Right lobe of liver (tissue), 6 donors: ENCODE measurements at regions not wholly inside any gene's neighbourhood (a gene's known extent, or its start where the extent isn't known, plus 50 kb on each side); places are given as distances from the start of the nearest gene placed in this dataset.

Source experiments
- ATAC-seq, 4 donors: fragments of 200-7000 bp; cut with Tn5 transposase; one replicate each; pipeline ENCODE4 v1.9.1; 2020; ENCODE audit warnings: mild to moderate bottlenecking in 4 of 4, moderate library complexity in 4 of 4
- DNase-seq, 3 donors: peaks; one replicate each; pipeline ENCODE4 v3.0.0-alpha.2; 2020
- H3K27ac ChIP-seq, 3 donors: fragments of 200-600 bp; one replicate each; pipeline ENCODE4 v1.8.0; 2022
- H3K27me3 ChIP-seq, 2 donors: fragments of 200-600 bp; one replicate each; pipeline ENCODE4 v1.8.0; 2022
- H3K36me3 ChIP-seq, 4 donors: fragments of 200-600 bp; sonication (generic) in 1 of 4; one replicate each; pipeline versions ENCODE4 v1.5.1 to v1.8.0; 2017 to 2022; ENCODE audit warnings: control low read depth in 1 of 4
- H3K4me1 ChIP-seq, 4 donors: fragments of 200-600 bp; sonication (generic) in 1 of 4; one replicate each; pipeline versions ENCODE4 v1.5.1 to v1.8.0; 2017 to 2022; ENCODE audit warnings: control low read depth in 1 of 4
- H3K4me3 ChIP-seq, 3 donors: fragments of 200-600 bp; one replicate each; pipeline ENCODE4 v1.8.0; 2022
- H3K9me3 ChIP-seq, 4 donors: fragments of 200-600 bp; sonication (generic) in 1 of 4; one replicate each; pipeline versions ENCODE4 v1.5.1 to v1.8.0; 2017 to 2022; ENCODE audit warnings: control low read depth in 1 of 4
- POLR2A ChIP-seq: fragments of 450-650 bp; IDR thresholded peaks from one replicate; pipeline ENCODE4 v1.6.1; 2017; ENCODE audit warnings: antibody characterized with exemption, mild to moderate bottlenecking
- WGBS: methylation state at CpG from one replicate; pipeline ENCODE4 v1.1.6; 2018; ENCODE audit warnings: low coverage, low lambda C conversion rate; ENCODE audit not compliant: insufficient coverage; ENCODE audit errors: missing lambda C conversion rate; 5-methylcytosine and 5-hydroxymethylcytosine counted together
- intact Hi-C, 2 donors: fragments of 100-400 bp; cut with DNase I; formaldehyde crosslinking; loops; one replicate each; pipeline versions ENCODE4 v1.11.2 to v1.14.1; 2022
- TF ChIP-seq, protein P1 (sequence below), 4 donors: fragments of 200-600 bp in 3 of 4; fragments of 450-650 bp in 1 of 4; IDR thresholded peaks; one replicate each; pipeline versions ENCODE4 v1.5.1 to v1.8.0; 2016 to 2022; ENCODE audit warnings: antibody characterized with exemption in 4 of 4, mild to moderate bottlenecking in 2 of 4
- donor health status: DM: no; HTN: yes; CAD: no.
- donor health status: DM: no; HTN: no; CAD: no.
- donor health status: DM: no; HTN: no; CAD: no.
- donor health status: DM: no; HTN: yes; CAD: no.
- donor health status: DM: no; HTN: yes; CAD: no.

GRCh38 chr22:48588878-48589450, 1238.7 kb downstream of the BRD1 start:
- Histone ChIP-seq H3K9me3 (no peaks in the 10 kb centered on the region), H3K27ac (no peak overlapping the region), H3K27me3 (no peaks in the 10 kb centered on the region), H3K36me3 (no peaks in the 10 kb centered on the region), H3K4me1 (no peaks in the 10 kb centered on the region), H3K4me3 (no peak overlapping the region)
- intact Hi-C loops = no loop called here
- TF ChIP-seq POLR2A = no peak
- TF ChIP-seq, protein P1, sequence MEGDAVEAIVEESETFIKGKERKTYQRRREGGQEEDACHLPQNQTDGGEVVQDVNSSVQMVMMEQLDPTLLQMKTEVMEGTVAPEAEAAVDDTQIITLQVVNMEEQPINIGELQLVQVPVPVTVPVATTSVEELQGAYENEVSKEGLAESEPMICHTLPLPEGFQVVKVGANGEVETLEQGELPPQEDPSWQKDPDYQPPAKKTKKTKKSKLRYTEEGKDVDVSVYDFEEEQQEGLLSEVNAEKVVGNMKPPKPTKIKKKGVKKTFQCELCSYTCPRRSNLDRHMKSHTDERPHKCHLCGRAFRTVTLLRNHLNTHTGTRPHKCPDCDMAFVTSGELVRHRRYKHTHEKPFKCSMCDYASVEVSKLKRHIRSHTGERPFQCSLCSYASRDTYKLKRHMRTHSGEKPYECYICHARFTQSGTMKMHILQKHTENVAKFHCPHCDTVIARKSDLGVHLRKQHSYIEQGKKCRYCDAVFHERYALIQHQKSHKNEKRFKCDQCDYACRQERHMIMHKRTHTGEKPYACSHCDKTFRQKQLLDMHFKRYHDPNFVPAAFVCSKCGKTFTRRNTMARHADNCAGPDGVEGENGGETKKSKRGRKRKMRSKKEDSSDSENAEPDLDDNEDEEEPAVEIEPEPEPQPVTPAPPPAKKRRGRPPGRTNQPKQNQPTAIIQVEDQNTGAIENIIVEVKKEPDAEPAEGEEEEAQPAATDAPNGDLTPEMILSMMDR (IDR thresholded peaks at IDR 0.05) = no peak
- DNase-seq = no peak
- ATAC-seq = no peak
- 69% methylated on average over 7 of the region's 9 CpGs for WGBS

GRCh38 chr22:48588151-48588877, 1239.4 kb downstream of the BRD1 start:
- no peaks in the 10 kb centered on the region for H3K27me3 ChIP-seq
- H3K4me3 ChIP-seq = no peak overlapping the region
- no peak for ATAC-seq
- no peak for DNase-seq
- no peaks in the 10 kb centered on the region for H3K4me1 ChIP-seq
- no peaks in the 10 kb centered on the region for H3K9me3 ChIP-seq
- TF ChIP-seq, protein P1 (IDR thresholded peaks at IDR 0.05) = no peak
- no peak for TF ChIP-seq POLR2A
- 62% methylated on average over 6 of the region's 23 CpGs for WGBS
- intact Hi-C loops = no loop called here
- H3K27ac ChIP-seq = no peak overlapping the region
- H3K36me3 ChIP-seq = no peaks in the 10 kb centered on the region

DNA sequence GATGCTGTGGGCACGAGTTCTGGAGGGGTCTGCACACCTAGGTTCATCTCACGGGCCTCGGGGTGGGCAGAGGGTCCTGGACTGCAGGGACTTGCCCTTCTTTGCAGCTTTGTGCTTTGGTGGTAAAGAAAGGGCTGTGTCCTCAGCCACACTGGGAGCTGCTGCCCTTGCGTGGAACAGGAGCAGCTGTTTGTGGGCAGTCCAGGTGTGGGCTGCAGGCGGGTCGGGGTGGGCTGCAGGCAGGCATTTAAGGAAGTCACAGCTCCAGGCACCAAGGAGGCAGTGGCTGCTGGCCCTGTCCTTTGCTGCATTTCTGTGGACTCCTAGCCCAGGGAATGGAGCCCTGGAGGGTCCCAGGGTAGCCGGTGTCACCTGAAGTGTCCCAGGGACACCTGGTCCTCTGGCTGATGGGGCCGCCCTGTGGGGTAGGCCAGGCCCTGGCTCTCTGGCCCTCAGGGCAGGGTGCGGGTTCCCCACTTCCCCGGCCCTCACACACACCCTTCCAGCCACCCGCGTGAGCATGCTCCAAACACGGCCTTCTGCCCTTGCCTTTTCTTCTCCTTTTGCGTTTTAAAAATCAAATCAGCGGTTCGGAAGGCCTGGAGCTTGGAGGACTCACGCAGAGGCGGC, 1240.3 kb downstream of the BRD1 start:
- no peak for DNase-seq
- WGBS = 56% methylated on average over 10 of the region's 18 CpGs

DNA sequence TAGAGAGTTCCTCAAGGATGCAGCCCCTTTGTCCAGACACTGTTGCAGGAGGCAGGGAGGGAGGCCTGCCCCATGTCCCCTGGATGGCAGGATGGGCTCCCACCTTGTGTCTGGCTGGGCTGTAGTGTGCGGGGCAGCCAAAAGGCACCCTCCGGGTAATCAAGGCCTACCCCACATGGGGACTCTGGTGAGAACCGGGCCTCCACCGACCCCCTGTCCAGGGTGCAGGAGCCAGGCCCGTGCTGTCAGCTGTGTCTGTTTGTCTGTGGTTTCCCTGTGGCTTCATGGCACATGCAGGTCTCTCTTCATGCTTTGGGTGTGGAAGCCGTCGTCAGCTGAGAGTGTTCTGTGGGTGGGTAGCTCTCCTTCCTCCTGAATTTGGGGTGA, 1240.9 kb downstream of the BRD1 start:
- no CpG with 5 or more reads among the region's 7 CpGs for WGBS
- DNase-seq (no peak), ATAC-seq (no peak)
- Histone ChIP-seq H3K27me3 (no peaks in the 10 kb centered on the region), H3K9me3 (no peaks in the 10 kb centered on the region), H3K36me3 (no peaks in the 10 kb centered on the region), H3K27ac (no peak overlapping the region), H3K4me3 (no peak overlapping the region), H3K4me1 (no peaks in the 10 kb centered on the region)
- intact Hi-C loops = no loop called here
- no peak for TF ChIP-seq POLR2A
- TF ChIP-seq, protein P1 (IDR thresholded peaks at IDR 0.05) = no peak

More for the DNA sequence above, 1240.3 kb downstream of the BRD1 start:
- ATAC-seq = no peak
- Histone ChIP-seq H3K4me1 (no peaks in the 10 kb centered on the region), H3K36me3 (no peaks in the 10 kb centered on the region), H3K27ac (no peak overlapping the region), H3K9me3 (no peaks in the 10 kb centered on the region), H3K27me3 (no peaks in the 10 kb centered on the region), H3K4me3 (no peak overlapping the region)
- intact Hi-C loops = no loop called here
- TF ChIP-seq POLR2A = no peak
- TF ChIP-seq, protein P1 (IDR thresholded peaks at IDR 0.05) = no peak
